CD14-positive monocyte (primary cell): ENCODE measurements at regions not wholly inside any gene's neighbourhood (a gene's known extent, or its start where the extent isn't known, plus 50 kb on each side); places are given as distances from the start of the nearest gene placed in this dataset.

ENCODE experiments used
- DNase-seq, 3 donors: peaks; one replicate each; pipeline ENCODE4 v3.0.0-alpha.2; 2011 to 2022
- H2AFZ ChIP-seq: 2 replicates; pipeline ENCODE4 v1.6.0; 2012; ENCODE audit warnings: mild to moderate bottlenecking, low read depth, low read length, inconsistent platforms; ENCODE audit not compliant: insufficient read depth, poor library complexity, severe bottlenecking
- H3K27ac ChIP-seq, 2 donors: 1 replicate in 1 of 2; 2 replicates in 1 of 2; pipeline ENCODE4 v1.5.1; 2012 to 2013; ENCODE audit warnings: low read length in 2 of 2, control low read depth in 1 of 2, inconsistent platforms in 1 of 2, low read depth in 1 of 2, mild to moderate bottlenecking in 1 of 2
- H3K27me3 ChIP-seq, 2 donors: one replicate each; pipeline versions ENCODE4 v1.6.0 to v1.6.1; 2011 to 2013; ENCODE audit warnings: low read length in 2 of 2; ENCODE audit not compliant: control insufficient read depth in 2 of 2, insufficient read depth in 2 of 2
- H3K36me3 ChIP-seq, 2 donors: replicated peaks in 1 of 2; 1 replicate in 1 of 2; 2 replicates in 1 of 2; pipeline versions ENCODE4 v1.5.1 to v1.6.1; 2012 to 2013; ENCODE audit warnings: low read length in 2 of 2, control low read depth in 1 of 2, inconsistent platforms in 1 of 2, mild to moderate bottlenecking in 1 of 2; ENCODE audit not compliant: insufficient read depth in 2 of 2, control insufficient read depth in 1 of 2
- H3K4me1 ChIP-seq, 2 donors: 1 replicate in 1 of 2; 2 replicates in 1 of 2; pipeline versions ENCODE4 v1.5.1 to v1.6.1; 2012 to 2013; ENCODE audit warnings: low read length in 2 of 2, control low read depth in 1 of 2, inconsistent platforms in 1 of 2, mild to moderate bottlenecking in 1 of 2, moderate library complexity in 1 of 2; ENCODE audit not compliant: insufficient read depth in 2 of 2, control insufficient read depth in 1 of 2
- H3K4me2 ChIP-seq: replicated peaks from 2 replicates; pipeline ENCODE3; 2012; ENCODE audit warnings: low read length, moderate library complexity, mild to moderate bottlenecking; ENCODE audit not compliant: poor library complexity, severe bottlenecking; ENCODE audit errors: extremely low read depth
- H3K4me3 ChIP-seq, 3 experiments: fragments of 200-600 bp in 1 of 3; sonication (generic) in 1 of 3; replicated peaks in 1 of 3; 1 replicate in 2 of 3; 2 replicates in 1 of 3; pipeline ENCODE4 v1.5.1; 2011 to 2013; ENCODE audit warnings: low read length in 3 of 3, mild to moderate bottlenecking in 3 of 3, control low read depth in 2 of 3, low read depth in 2 of 3, inconsistent platforms in 1 of 3, moderate library complexity in 1 of 3
- H3K79me2 ChIP-seq: 2 replicates; pipeline ENCODE4 v1.6.0; 2012; ENCODE audit warnings: mild to moderate bottlenecking, control low read depth, inconsistent platforms, low read length, moderate library complexity; ENCODE audit not compliant: insufficient read depth
- H3K9ac ChIP-seq: 2 replicates; pipeline ENCODE4 v1.6.0; 2017; ENCODE audit warnings: low read length, mild to moderate bottlenecking; ENCODE audit not compliant: insufficient read depth, poor library complexity, severe bottlenecking
- H3K9me3 ChIP-seq, 2 donors: replicated peaks in 1 of 2; 1 replicate in 1 of 2; 2 replicates in 1 of 2; pipeline versions ENCODE4 v1.5.1 to v1.6.1; 2012 to 2013; ENCODE audit warnings: low read length in 2 of 2, control low read depth in 1 of 2; ENCODE audit not compliant: control insufficient read depth in 1 of 2, insufficient read depth in 1 of 2
- H4K20me1 ChIP-seq: 2 replicates; pipeline ENCODE4 v1.6.0; 2012; ENCODE audit warnings: mild to moderate bottlenecking, low read length, control low read depth, moderate library complexity; ENCODE audit not compliant: insufficient read depth
- H3K27ac Mint-ChIP-seq, 7 donors: one replicate each; pipeline ENCODE4 v1.8.0; 2020; ENCODE audit warnings: mild to moderate bottlenecking in 7 of 7, mixed read lengths in 7 of 7, moderate library complexity in 6 of 7, inconsistent platforms in 2 of 7
- H3K27me3 Mint-ChIP-seq, 3 donors: one replicate each; pipeline ENCODE4 v1.8.0; 2021 to 2022; ENCODE audit warnings: low read depth in 3 of 3, mild to moderate bottlenecking in 3 of 3, mixed read lengths in 3 of 3, moderate library complexity in 3 of 3, inconsistent platforms in 1 of 3
- H3K36me3 Mint-ChIP-seq, 2 donors: one replicate each; pipeline ENCODE4 v1.8.0; 2020; ENCODE audit warnings: mixed read lengths in 2 of 2, inconsistent platforms in 1 of 2, mild to moderate bottlenecking in 1 of 2
- H3K4me1 Mint-ChIP-seq: one replicate; pipeline ENCODE4 v1.8.0; 2020; ENCODE audit warnings: mild to moderate bottlenecking, mixed read lengths
- H3K4me3 Mint-ChIP-seq, 2 donors: one replicate each; pipeline ENCODE4 v1.8.0; 2020; ENCODE audit warnings: mild to moderate bottlenecking in 2 of 2, mixed read lengths in 2 of 2, moderate library complexity in 1 of 2
- H3K9me3 Mint-ChIP-seq, 7 donors: one replicate each; pipeline ENCODE4 v1.8.0; 2020 to 2022; ENCODE audit warnings: mixed read lengths in 7 of 7, mild to moderate bottlenecking in 6 of 7, moderate library complexity in 6 of 7, inconsistent platforms in 2 of 7
- WGBS: methylation state at CpG from one replicate; pipeline ENCODE4 v1.1.5; 2013; ENCODE audit warnings: missing lambda C conversion rate; ENCODE audit not compliant: insufficient coverage; 5-methylcytosine and 5-hydroxymethylcytosine counted together
- intact Hi-C, 2 donors: fragments of 100-400 bp; cut with micrococcal nuclease; formaldehyde crosslinking; loops; one replicate each; pipeline versions ENCODE4 v1.15.0 to v1.15.1; 2023
- TF ChIP-seq, protein P1 (sequence below): fragments of 200-600 bp; IDR thresholded peaks from one replicate; pipeline ENCODE4 v1.8.0; 2022; ENCODE audit warnings: antibody characterized with exemption, mild to moderate bottlenecking

DNA sequence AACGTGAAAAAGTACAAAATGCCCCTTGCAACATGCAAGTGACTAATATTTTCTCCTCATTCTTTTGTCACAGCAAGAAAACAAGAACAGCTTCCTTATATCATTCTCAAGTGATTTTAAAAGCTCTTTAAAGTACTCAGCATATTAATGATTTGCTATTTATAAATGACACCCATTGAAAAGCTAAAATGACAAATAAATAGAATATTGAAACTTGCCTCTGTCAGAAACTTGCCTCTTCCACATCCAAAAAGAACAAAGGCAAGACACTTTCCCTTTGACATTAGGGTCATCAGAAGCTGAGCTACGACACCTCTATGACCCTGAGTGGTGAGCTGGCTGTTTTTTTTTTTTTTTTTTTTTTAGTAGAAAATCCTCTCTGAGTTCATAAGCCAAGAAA lies 339.6 kb upstream of the ITGA1 start:
- WGBS, result no CpG with 5 or more reads among the region's 2 CpGs
- no peak overlapping the region for H3K4me3 Mint-ChIP-seq
- no peaks in the 10 kb centered on the region for H4K20me1 ChIP-seq
- DNase-seq, result no peak
- TF ChIP-seq, protein P1, sequence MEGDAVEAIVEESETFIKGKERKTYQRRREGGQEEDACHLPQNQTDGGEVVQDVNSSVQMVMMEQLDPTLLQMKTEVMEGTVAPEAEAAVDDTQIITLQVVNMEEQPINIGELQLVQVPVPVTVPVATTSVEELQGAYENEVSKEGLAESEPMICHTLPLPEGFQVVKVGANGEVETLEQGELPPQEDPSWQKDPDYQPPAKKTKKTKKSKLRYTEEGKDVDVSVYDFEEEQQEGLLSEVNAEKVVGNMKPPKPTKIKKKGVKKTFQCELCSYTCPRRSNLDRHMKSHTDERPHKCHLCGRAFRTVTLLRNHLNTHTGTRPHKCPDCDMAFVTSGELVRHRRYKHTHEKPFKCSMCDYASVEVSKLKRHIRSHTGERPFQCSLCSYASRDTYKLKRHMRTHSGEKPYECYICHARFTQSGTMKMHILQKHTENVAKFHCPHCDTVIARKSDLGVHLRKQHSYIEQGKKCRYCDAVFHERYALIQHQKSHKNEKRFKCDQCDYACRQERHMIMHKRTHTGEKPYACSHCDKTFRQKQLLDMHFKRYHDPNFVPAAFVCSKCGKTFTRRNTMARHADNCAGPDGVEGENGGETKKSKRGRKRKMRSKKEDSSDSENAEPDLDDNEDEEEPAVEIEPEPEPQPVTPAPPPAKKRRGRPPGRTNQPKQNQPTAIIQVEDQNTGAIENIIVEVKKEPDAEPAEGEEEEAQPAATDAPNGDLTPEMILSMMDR, result no peak
- no peaks in the 10 kb centered on the region for H3K4me1 ChIP-seq
- no peaks in the 10 kb centered on the region for H3K9me3 ChIP-seq
- no peak overlapping the region for H3K27ac ChIP-seq
- H3K9ac ChIP-seq, result no peak overlapping the region
- H3K4me2 ChIP-seq, result no peak overlapping the region
- H3K27ac Mint-ChIP-seq, result no peak overlapping the region
- intact Hi-C loops, result no loop called here
- H3K4me3 ChIP-seq, result no peak overlapping the region
- H2AFZ ChIP-seq, result no peak overlapping the region
- no peaks in the 10 kb centered on the region for H3K4me1 Mint-ChIP-seq
- no peaks in the 10 kb centered on the region for H3K27me3 ChIP-seq
- no peaks in the 10 kb centered on the region for H3K79me2 ChIP-seq
- no peaks in the 10 kb centered on the region for H3K36me3 Mint-ChIP-seq
- no peaks in the 10 kb centered on the region for H3K36me3 ChIP-seq
- no peaks in the 10 kb centered on the region for H3K27me3 Mint-ChIP-seq
- H3K9me3 Mint-ChIP-seq, result peaks cover 0 to 6% (median 2%) of the 10 kb centered on the region in 7 donors

DNA sequence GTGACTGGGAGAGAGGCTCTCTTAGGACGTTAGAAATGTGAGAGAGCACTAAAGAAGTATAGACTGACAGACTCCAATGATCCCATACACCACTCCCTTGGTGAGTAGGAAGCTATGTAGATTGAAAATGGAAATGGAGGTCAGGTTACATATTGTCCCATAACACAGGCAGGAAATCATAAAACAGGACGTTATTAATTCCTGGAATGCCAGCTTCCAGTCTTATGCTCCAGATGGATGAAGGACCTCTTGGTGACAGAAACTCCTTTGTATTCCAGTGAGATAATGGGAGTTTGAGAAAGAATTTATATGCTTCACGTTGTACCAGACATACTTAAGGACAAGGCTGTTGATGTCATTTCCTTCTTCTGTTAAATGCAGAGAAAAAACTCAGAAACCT lies 338.2 kb upstream of the ITGA1 start:
- Mint-ChIP-seq H3K4me3 (no peak overlapping the region), H3K9me3 (peaks cover 0 to 4% (median 0%) of the 10 kb centered on the region in 7 donors), H3K27me3 (no peaks in the 10 kb centered on the region), H3K36me3 (no peaks in the 10 kb centered on the region), H3K27ac (no peak overlapping the region), H3K4me1 (no peaks in the 10 kb centered on the region)
- DNase-seq, result no peak
- Histone ChIP-seq H3K27ac (no peak overlapping the region), H4K20me1 (no peaks in the 10 kb centered on the region), H3K4me2 (no peak overlapping the region), H3K4me3 (no peak overlapping the region), H3K9ac (no peak overlapping the region), H2AFZ (no peak overlapping the region), H3K79me2 (no peaks in the 10 kb centered on the region), H3K27me3 (no peaks in the 10 kb centered on the region), H3K9me3 (no peaks in the 10 kb centered on the region), H3K4me1 (no peaks in the 10 kb centered on the region), H3K36me3 (no peaks in the 10 kb centered on the region)
- no CpG with 5 or more reads among the region's 3 CpGs for WGBS
- TF ChIP-seq, protein P1, result no peak
- intact Hi-C loops, result no loop called here
